Lung (tissue), 11 donors: ENCODE measurements at regions not wholly inside any gene's neighbourhood (a gene's known extent, or its start where the extent isn't known, plus 50 kb on each side); places are given as distances from the start of the nearest gene placed in this dataset.

ENCODE experiments used
- ATAC-seq: fragments of 200-7000 bp; cut with Tn5 transposase; one replicate; pipeline ENCODE4 v1.9.1; 2020; ENCODE audit warnings: moderate number of reproducible peaks; ENCODE audit not compliant: insufficient read depth, low FRiP score
- DNase-seq, 3 donors: peaks; one replicate each; pipeline ENCODE4 v3.0.0-alpha.2; 2013 to 2017
- H3K27ac ChIP-seq, 2 donors: one replicate each; pipeline ENCODE4 v1.5.1; 2013; ENCODE audit warnings: mild to moderate bottlenecking in 2 of 2, moderate library complexity in 2 of 2, control low read depth in 1 of 2, inconsistent platforms in 1 of 2, low read depth in 1 of 2, low read length in 1 of 2
- H3K27me3 ChIP-seq, 3 donors: one replicate each; pipeline ENCODE4 v1.5.1; 2013; ENCODE audit warnings: low read length in 2 of 3; ENCODE audit not compliant: control insufficient read depth in 3 of 3, insufficient read depth in 3 of 3
- H3K36me3 ChIP-seq, 4 donors: one replicate each; pipeline ENCODE4 v1.5.1; 2013; ENCODE audit warnings: low read length in 4 of 4, mild to moderate bottlenecking in 1 of 4, moderate library complexity in 1 of 4; ENCODE audit not compliant: control insufficient read depth in 4 of 4, insufficient read depth in 4 of 4
- H3K4me1 ChIP-seq, 5 donors: one replicate each; pipeline ENCODE4 v1.5.1; 2013; ENCODE audit warnings: low read length in 5 of 5, mild to moderate bottlenecking in 2 of 5, moderate library complexity in 1 of 5; ENCODE audit not compliant: control insufficient read depth in 5 of 5, insufficient read depth in 5 of 5
- H3K4me3 ChIP-seq: one replicate; pipeline ENCODE4 v1.5.1; 2013; ENCODE audit warnings: mild to moderate bottlenecking, control low read depth, moderate library complexity
- H3K9ac ChIP-seq, 2 donors: one replicate each; pipeline ENCODE4 v1.5.1; 2013; ENCODE audit warnings: low read length in 2 of 2, control low read depth in 1 of 2; ENCODE audit not compliant: insufficient read depth in 1 of 2
- H3K9me3 ChIP-seq, 4 donors: one replicate each; pipeline ENCODE4 v1.5.1; 2013; ENCODE audit warnings: low read length in 3 of 4, mild to moderate bottlenecking in 1 of 4, moderate library complexity in 1 of 4; ENCODE audit not compliant: control insufficient read depth in 4 of 4, insufficient read depth in 3 of 4
- CTCF ChIP-seq: IDR thresholded peaks from 2 replicates; pipeline ENCODE4 v1.5.1; 2012; ENCODE audit warnings: mild to moderate bottlenecking; ENCODE audit errors: control extremely low read depth, extremely low read depth
- WGBS, 2 donors: extraction: QIAGEN DNeasy Blood & Tissue Kit; methylation state at CpG; one replicate each; pipeline ENCODE4 v1.1.7; 2013; 5-methylcytosine and 5-hydroxymethylcytosine counted together
- donor health status: control.
- donor health status: control.
- donor health status: Bipolar disorder and iron deficiency.
- donor health status: healthy.
- donor health status: DM: yes; HTN: yes; CAD: no.

DNA sequence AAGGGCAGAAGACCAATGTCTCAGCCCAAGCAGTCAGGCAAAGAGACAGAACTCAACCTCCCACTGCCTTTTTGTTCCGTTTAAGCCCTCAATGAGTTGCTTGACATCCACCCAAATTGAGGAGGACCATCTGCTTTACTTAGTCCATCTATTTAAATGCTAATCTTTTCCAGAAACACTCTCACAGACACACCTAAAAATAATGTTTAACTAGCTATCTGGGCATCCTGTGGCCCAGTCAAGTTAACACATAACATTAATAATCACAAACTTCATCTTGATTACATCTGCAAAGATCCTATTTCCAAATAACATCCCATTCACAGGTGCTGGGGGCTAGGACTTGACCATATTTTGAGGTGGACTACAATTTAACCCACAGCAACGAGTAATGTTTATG is 115.7 kb downstream of the RAB11FIP2 start:
- Histone ChIP-seq H3K4me3 (no peak overlapping the region), H3K9me3 (no peaks in the 10 kb centered on the region), H3K4me1 (no peaks in the 10 kb centered on the region), H3K9ac (no peak overlapping the region), H3K27ac (no peak overlapping the region), H3K27me3 (no peaks in the 10 kb centered on the region), H3K36me3 (no peaks in the 10 kb centered on the region)
- WGBS, 2 donors, result 91 to 95% methylated on average over 2 of the region's 2 CpGs
- no peak for TF ChIP-seq CTCF
- DNase-seq (no peak), ATAC-seq (no peak)

GRCh38 chr10:117933036-117933435 is 113.7 kb downstream of the RAB11FIP2 start:
- DNase-seq, result no peak
- no peak for ATAC-seq
- no peak overlapping the region for H3K27ac ChIP-seq
- no peak for TF ChIP-seq CTCF
- no peaks in the 10 kb centered on the region for H3K9me3 ChIP-seq
- no peak overlapping the region for H3K4me3 ChIP-seq
- H3K27me3 ChIP-seq, result no peaks in the 10 kb centered on the region
- H3K36me3 ChIP-seq, result no peaks in the 10 kb centered on the region
- no peaks in the 10 kb centered on the region for H3K4me1 ChIP-seq
- 76 to 86% methylated on average over 3 of the region's 3 CpGs for WGBS, 2 donors
- no peak overlapping the region for H3K9ac ChIP-seq

GRCh38 chr10:117934477-117934876 is 112.3 kb downstream of the RAB11FIP2 start:
- H3K27ac ChIP-seq, result no peak overlapping the region
- TF ChIP-seq CTCF, result no peak
- H3K9ac ChIP-seq, result no peak overlapping the region
- 70 to 75% methylated on average over 3 of the region's 3 CpGs for WGBS, 2 donors
- no peak for ATAC-seq
- no peaks in the 10 kb centered on the region for H3K9me3 ChIP-seq
- no peaks in the 10 kb centered on the region for H3K36me3 ChIP-seq
- DNase-seq, result no peak
- H3K27me3 ChIP-seq, result no peaks in the 10 kb centered on the region
- H3K4me3 ChIP-seq, result no peak overlapping the region
- no peaks in the 10 kb centered on the region for H3K4me1 ChIP-seq

DNA sequence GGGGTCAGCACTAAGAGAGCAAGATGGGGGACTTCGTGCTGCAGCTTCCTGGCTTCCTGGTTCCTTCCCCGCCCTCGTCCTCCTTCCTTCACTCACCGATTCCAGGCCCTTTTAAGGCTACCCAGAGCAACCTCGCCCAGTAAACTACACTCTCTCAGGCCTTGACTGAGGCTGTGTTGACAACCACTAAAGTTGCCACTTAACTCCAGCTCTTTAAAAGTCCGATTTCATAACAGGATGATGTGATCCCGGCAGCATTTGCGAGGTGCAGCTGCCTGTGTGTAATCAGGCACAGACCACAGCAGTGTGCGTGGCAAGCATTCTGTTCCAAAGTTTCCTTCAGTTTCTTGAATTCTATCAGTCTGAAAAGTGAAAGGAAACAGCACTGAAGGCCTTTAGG is 110.6 kb downstream of the RAB11FIP2 start:
- Histone ChIP-seq H3K9me3 (no peaks in the 10 kb centered on the region), H3K27ac (peak overlapping the region in 1 of 2 donors; percentile 43), H3K36me3 (no peaks in the 10 kb centered on the region), H3K4me1 (no peaks in the 10 kb centered on the region), H3K9ac (no peak overlapping the region), H3K27me3 (no peaks in the 10 kb centered on the region), H3K4me3 (no peak overlapping the region)
- ATAC-seq, result peak; percentile 60
- WGBS, 2 donors, result 55 to 68% methylated on average over 9 of the region's 9 CpGs
- TF ChIP-seq CTCF, result no peak
- peak; percentile 27 to 72 (median 29) for DNase-seq
